Tibial nerve (tissue), 4 donors: ENCODE measurements at regions not wholly inside any gene's neighbourhood (a gene's known extent, or its start where the extent isn't known, plus 50 kb on each side); places are given as distances from the start of the nearest gene placed in this dataset.

ENCODE experiments used
- DNase-seq, 2 donors: peaks; one replicate each; pipeline ENCODE4 v3.0.0-alpha.2; 2019; ENCODE audit warnings: low spot score in 2 of 2
- H3K27ac ChIP-seq, 4 donors: fragments of 200-600 bp; sonication (generic) in 3 of 4; one replicate each; pipeline ENCODE4 v1.5.1; 2017 to 2019; ENCODE audit warnings: mild to moderate bottlenecking in 1 of 4
- H3K27me3 ChIP-seq, 2 donors: fragments of 200-600 bp; sonication (generic) in 1 of 2; one replicate each; pipeline versions ENCODE4 v1.5.1 to v1.6.0; 2017 to 2019
- H3K36me3 ChIP-seq, 3 donors: fragments of 200-600 bp; sonication (generic); one replicate each; pipeline ENCODE4 v1.5.1; 2018 to 2019
- H3K4me1 ChIP-seq, 4 donors: fragments of 200-600 bp; sonication (generic) in 3 of 4; one replicate each; pipeline ENCODE4 v1.5.1; 2017 to 2019
- H3K4me3 ChIP-seq, 4 donors: fragments of 200-600 bp; sonication (generic) in 3 of 4; one replicate each; pipeline ENCODE4 v1.5.1; 2017 to 2019; ENCODE audit warnings: mild to moderate bottlenecking in 1 of 4, moderate library complexity in 1 of 4
- H3K9me3 ChIP-seq, 4 donors: fragments of 200-600 bp; sonication (generic) in 3 of 4; one replicate each; pipeline ENCODE4 v1.5.1; 2017 to 2019
- CTCF ChIP-seq, 5 experiments: fragments of 200-600 bp in 3 of 5; fragments of 450-650 bp in 2 of 5; sonication (generic) in 3 of 5; IDR thresholded peaks; one replicate each; pipeline ENCODE4 v1.5.1; 2016 to 2019; ENCODE audit warnings: antibody characterized with exemption in 5 of 5, mild to moderate bottlenecking in 3 of 5, moderate library complexity in 2 of 5
- EP300 ChIP-seq, 2 donors: sonication (generic); formaldehyde crosslinking; IDR thresholded peaks; one replicate each; pipeline ENCODE4 v1.6.1; 2017; ENCODE audit warnings: antibody characterized with exemption in 2 of 2, mild to moderate bottlenecking in 1 of 2
- POLR2A ChIP-seq, 2 donors: fragments of 450-650 bp; IDR thresholded peaks; one replicate each; pipeline ENCODE4 v1.6.1; 2017; ENCODE audit warnings: antibody characterized with exemption in 2 of 2, mild to moderate bottlenecking in 2 of 2, moderate library complexity in 2 of 2
- WGBS, 2 donors: methylation state at CpG; one replicate each; pipeline ENCODE4 v1.1.5; 2018; 5-methylcytosine and 5-hydroxymethylcytosine counted together

DNA sequence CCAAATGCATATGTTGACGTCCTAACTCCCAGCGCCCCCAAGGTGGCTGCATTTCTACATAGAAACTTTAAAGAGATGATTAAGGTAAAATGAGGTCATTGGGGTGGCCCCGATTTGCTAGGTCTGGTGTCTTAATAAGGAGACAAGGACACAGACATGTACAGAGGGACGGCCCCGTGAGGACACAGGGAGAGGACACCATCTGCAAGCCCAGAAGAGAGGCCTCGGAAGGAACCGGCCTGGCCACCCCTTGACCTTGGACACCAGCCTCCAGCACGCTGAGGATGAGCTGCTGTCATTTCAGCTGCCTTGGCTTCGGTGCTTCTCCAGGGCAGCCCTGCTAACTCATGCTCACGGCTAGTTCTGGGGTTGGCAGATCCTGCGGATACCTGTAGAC lies 73.2 kb downstream of the MRPL36 start:
- Histone ChIP-seq H3K4me3 (no peak overlapping the region), H3K9me3 (peaks cover 0 to 3% (median 0%) of the 10 kb centered on the region in 4 donors), H3K36me3 (no peaks in the 10 kb centered on the region), H3K4me1 (no peaks in the 10 kb centered on the region), H3K27me3 (no peaks in the 10 kb centered on the region), H3K27ac (no peak overlapping the region)
- no peak for DNase-seq
- WGBS, 2 donors: 88 to 93% methylated on average over 11 of the region's 11 CpGs
- no peak for TF ChIP-seq EP300 (IDR thresholded peaks at IDR 0.05)
- TF ChIP-seq CTCF (IDR thresholded peaks at IDR 0.05): no peak
- no peak for TF ChIP-seq POLR2A (IDR thresholded peaks at IDR 0.05)

- Histone ChIP-seq H3K4me1 (no peaks in the 10 kb centered on the region), H3K9me3 (peaks cover 0 to 4% (median 0%) of the 10 kb centered on the region in 4 donors), H3K4me3 (no peak overlapping the region), H3K27ac (no peak overlapping the region), H3K36me3 (no peaks in the 10 kb centered on the region), H3K27me3 (no peaks in the 10 kb centered on the region)
- WGBS, 2 donors: 58 to 64% methylated on average over 40 to 41 of the region's 41 CpGs
- TF ChIP-seq CTCF (IDR thresholded peaks at IDR 0.05): no peak
- no peak for TF ChIP-seq POLR2A (IDR thresholded peaks at IDR 0.05)
- no peak for TF ChIP-seq EP300 (IDR thresholded peaks at IDR 0.05)
- DNase-seq: no peak
Measured at GRCh38 chr5:1725641-1726468, 73.8 kb downstream of the MRPL36 start.

DNA sequence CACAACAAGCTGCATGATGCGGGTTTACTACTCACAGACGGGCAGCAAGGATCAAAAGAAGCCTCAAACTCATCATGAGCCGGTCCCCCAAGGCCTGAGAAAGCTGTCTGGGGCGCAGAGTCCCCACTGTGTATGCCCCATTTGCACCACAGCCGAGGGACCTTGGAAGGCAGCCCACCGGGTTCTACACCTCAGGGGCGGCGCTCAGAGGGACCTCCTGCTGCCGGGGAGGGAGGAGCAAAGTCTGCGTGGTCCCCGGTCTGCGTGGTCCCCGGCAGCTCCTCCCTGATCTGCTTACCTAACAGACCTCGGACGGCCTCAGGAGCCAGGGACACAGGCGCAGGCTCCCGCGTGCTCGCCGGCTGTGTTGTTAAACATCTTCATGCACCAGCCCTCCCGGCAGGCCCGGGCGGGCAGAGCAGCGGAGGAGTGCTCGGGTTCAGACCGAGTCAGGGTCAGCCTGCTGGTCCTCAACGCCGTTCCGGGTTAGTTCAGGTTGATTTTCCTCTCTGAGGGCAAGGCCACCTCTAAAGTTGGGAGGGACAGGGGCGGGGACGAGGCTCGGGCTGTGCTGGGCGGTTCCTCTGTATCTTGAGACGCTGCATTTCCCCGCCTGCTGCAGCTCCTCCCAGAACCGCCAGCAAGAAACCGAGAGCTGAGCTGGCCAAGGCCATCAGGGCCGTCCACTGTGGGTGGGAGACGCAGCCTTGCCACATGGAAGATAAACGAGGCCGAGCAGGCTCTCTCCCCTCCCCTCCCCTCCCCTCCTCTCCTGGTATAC lies 74.6 kb downstream of the MRPL36 start:
- no peak overlapping the region for H3K27ac ChIP-seq
- 56 to 62% methylated on average over 27 to 41 of the region's 41 CpGs for WGBS, 2 donors
- H3K36me3 ChIP-seq: no peaks in the 10 kb centered on the region
- no peak overlapping the region for H3K4me3 ChIP-seq
- H3K4me1 ChIP-seq: no peaks in the 10 kb centered on the region
- H3K9me3 ChIP-seq: peaks cover 0 to 12% (median 0%) of the 10 kb centered on the region in 4 donors
- H3K27me3 ChIP-seq: no peaks in the 10 kb centered on the region
- TF ChIP-seq CTCF (IDR thresholded peaks at IDR 0.05) (no peak), POLR2A (IDR thresholded peaks at IDR 0.05) (no peak), EP300 (IDR thresholded peaks at IDR 0.05) (no peak)
- no peak for DNase-seq

DNA sequence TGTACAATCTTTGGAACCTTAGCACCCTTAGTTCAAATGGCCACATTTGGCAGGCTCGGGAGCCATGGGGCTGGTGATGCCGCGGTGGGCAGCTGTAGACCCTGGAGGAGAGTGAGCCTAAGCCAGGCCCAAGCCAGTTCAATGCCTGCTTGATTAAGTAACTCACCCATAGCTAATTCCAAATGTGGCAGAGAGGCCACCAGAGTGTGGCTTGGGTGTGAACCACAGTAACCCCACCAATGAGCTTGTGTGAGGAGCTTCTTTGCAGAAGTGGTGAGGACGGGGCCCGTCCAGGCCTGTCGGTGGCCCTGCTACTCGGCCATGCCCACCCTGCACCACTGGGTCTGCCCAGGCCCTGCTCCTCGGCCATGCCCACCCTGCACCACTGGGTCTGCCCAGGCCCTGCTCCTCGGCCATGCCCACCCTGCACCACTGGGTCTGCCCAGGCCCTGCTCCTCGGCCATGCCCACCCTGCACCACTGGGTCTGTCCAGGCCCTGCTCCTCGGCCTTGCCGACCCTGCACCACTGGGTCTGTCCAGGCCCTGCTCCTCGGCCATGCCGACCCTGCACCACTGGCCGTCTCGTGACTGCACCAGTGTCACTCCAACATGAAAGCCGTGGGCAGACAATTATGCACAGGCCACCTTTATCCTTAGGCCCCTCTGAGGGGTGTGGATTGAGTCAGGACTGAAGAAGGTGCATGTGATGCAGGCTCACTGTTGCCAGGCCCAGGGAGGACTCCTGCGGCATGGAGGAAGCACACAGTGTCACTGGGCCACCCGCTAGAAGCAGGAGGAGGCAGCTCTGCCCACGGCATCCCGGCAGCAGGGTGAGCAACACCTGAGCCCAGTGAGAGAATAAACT lies 75.4 kb downstream of the MRPL36 start:
- WGBS, 2 donors: 85 to 89% methylated on average over 16 to 19 of the region's 21 CpGs
- Histone ChIP-seq H3K9me3 (peaks cover 0 to 20% (median 3%) of the 10 kb centered on the region in 4 donors), H3K27ac (no peak overlapping the region), H3K27me3 (no peaks in the 10 kb centered on the region), H3K4me1 (no peaks in the 10 kb centered on the region), H3K4me3 (no peak overlapping the region), H3K36me3 (no peaks in the 10 kb centered on the region)
- TF ChIP-seq CTCF (IDR thresholded peaks at IDR 0.05): no peak
- DNase-seq: no peak
